OCI-LY3 (cell line): ENCODE measurements at regions not wholly inside any gene's neighbourhood (a gene's known extent, or its start where the extent isn't known, plus 50 kb on each side); places are given as distances from the start of the nearest gene placed in this dataset.

Source experiments
- CTCF ChIP-seq: fragments of 200-600, 300-600 bp; sonication (generic); IDR thresholded peaks from 2 replicates; pipeline ENCODE4 v1.5.1; 2014; ENCODE audit warnings: antibody characterized with exemption, low read length, low read depth
- EZH2phosphoT487 ChIP-seq: fragments of 200-600 bp; shearing (Covaris generic); IDR thresholded peaks from 2 replicates; pipeline ENCODE4 v1.6.1; 2018; ENCODE audit warnings: antibody characterized with exemption, mixed run types, low read depth

- TF ChIP-seq CTCF (no peak), EZH2phosphoT487 (no peak)
Observed at GRCh38 chrX:26606971-26607370, 391.0 kb downstream of the MAGEB5 start.
